Right atrium auricular region (tissue), 2 donors: ENCODE measurements at regions not wholly inside any gene's neighbourhood (a gene's known extent, or its start where the extent isn't known, plus 50 kb on each side); places are given as distances from the start of the nearest gene placed in this dataset.
A peak's percentile ranks its signal among the peaks of the same experiment; 100 is the strongest.

ENCODE experiments used
- DNase-seq: peaks from one replicate; pipeline ENCODE4 v3.0.0-alpha.2; 2019; ENCODE audit warnings: low spot score
- H3K27ac ChIP-seq, 2 donors: fragments of 200-600 bp; sonication (generic); 1 replicate in 1 of 2; 2 replicates in 1 of 2; pipeline ENCODE4 v1.5.1; 2016 to 2019
- H3K27me3 ChIP-seq, 2 donors: fragments of 200-600 bp; sonication (generic); one replicate each; pipeline versions ENCODE4 v1.5.1 to v1.6.0; 2017 to 2019
- H3K36me3 ChIP-seq: fragments of 200-600 bp; sonication (generic); one replicate; pipeline ENCODE4 v1.5.1; 2016
- H3K4me1 ChIP-seq, 2 donors: fragments of 200-600 bp; sonication (generic); one replicate each; pipeline versions ENCODE4 v1.5.1 to v1.6.0; 2017 to 2019
- H3K4me3 ChIP-seq, 2 donors: fragments of 200-600 bp; sonication (generic); 1 replicate in 1 of 2; 2 replicates in 1 of 2; pipeline ENCODE4 v1.5.1; 2017 to 2019; ENCODE audit warnings: mild to moderate bottlenecking in 1 of 2, moderate library complexity in 1 of 2
- H3K9me3 ChIP-seq, 2 donors: fragments of 200-600 bp; sonication (generic); one replicate each; pipeline ENCODE4 v1.5.1; 2019
- CTCF ChIP-seq, 2 donors: fragments of 200-600 bp; sonication (generic); IDR thresholded peaks; one replicate each; pipeline ENCODE4 v1.5.1; 2019; ENCODE audit warnings: antibody characterized with exemption in 2 of 2

DNA sequence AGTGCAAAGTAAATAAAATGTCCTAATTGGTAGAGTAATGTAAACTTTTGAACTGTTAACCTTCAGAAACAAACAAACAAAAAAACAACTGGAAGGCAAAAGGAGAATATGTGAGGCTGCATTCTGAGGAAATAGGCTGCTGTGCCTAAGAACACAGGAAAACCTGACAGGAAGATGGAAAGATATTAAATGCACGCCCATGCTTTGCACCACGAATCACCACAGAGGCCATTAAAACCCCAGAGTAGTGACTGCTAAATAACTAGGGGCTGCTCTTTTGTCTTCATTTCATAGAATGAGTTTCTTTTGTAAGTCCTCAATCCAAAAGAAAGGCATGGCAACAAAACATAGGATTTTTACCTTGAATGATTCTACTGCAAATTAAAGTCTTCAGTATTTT, 436.0 kb downstream of the RAB38 start:
- DNase-seq = no peak
- Histone ChIP-seq H3K27ac (no peak overlapping the region), H3K36me3 (no peaks in the 10 kb centered on the region), H3K4me1 (no peaks in the 10 kb centered on the region), H3K9me3 (no peaks in the 10 kb centered on the region), H3K4me3 (no peak overlapping the region), H3K27me3 (no peaks in the 10 kb centered on the region)
- TF ChIP-seq CTCF (IDR thresholded peaks at IDR 0.05) = no peak

GRCh38 chr11:87736928-87737327, 438.3 kb downstream of the RAB38 start:
- Histone ChIP-seq H3K4me3 (no peak overlapping the region), H3K27me3 (no peaks in the 10 kb centered on the region), H3K9me3 (no peaks in the 10 kb centered on the region), H3K27ac (no peak overlapping the region), H3K36me3 (no peaks in the 10 kb centered on the region), H3K4me1 (no peaks in the 10 kb centered on the region)
- no peak for TF ChIP-seq CTCF (IDR thresholded peaks at IDR 0.05)
- DNase-seq = no peak

DNA sequence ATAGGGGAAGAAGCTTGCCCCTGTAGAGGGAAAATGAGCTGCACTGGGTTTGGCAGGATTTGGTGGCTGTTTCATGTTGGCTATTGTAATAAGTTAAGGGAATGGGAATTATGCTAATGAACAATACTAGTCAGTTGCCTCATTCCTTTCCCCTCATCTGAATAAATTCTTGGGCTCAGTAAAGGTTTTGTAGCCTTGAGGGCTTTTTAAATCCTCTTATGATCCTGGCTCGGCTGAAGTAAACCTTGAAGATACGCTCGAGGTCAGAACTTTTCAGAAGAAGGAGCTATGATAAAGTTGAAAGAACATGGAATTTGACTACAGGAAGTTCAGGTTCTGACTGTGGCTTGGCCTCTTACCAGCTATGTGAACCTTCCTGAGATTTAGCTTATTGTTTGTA, 448.7 kb downstream of the RAB38 start:
- no peaks in the 10 kb centered on the region for H3K4me1 ChIP-seq
- peaks cover 0 to 4% of the 10 kb centered on the region in 2 donors for H3K9me3 ChIP-seq
- H3K27ac ChIP-seq = no peak overlapping the region
- TF ChIP-seq CTCF (IDR thresholded peaks at IDR 0.05) = no peak
- no peak overlapping the region for H3K4me3 ChIP-seq
- no peak for DNase-seq
- no peaks in the 10 kb centered on the region for H3K36me3 ChIP-seq
- no peaks in the 10 kb centered on the region for H3K27me3 ChIP-seq

GRCh38 chr11:87724358-87724757, 450.9 kb downstream of the RAB38 start:
- Histone ChIP-seq H3K9me3 (no peaks in the 10 kb centered on the region), H3K27me3 (no peaks in the 10 kb centered on the region)
- TF ChIP-seq CTCF (IDR thresholded peaks at IDR 0.05) = no peak

GRCh38 chr11:87722756-87723565, 452.3 kb downstream of the RAB38 start:
- Histone ChIP-seq H3K36me3 (no peaks in the 10 kb centered on the region), H3K27ac (no peak overlapping the region), H3K27me3 (no peaks in the 10 kb centered on the region), H3K4me3 (no peak overlapping the region), H3K9me3 (no peaks in the 10 kb centered on the region), H3K4me1 (no peaks in the 10 kb centered on the region)
- TF ChIP-seq CTCF (IDR thresholded peaks at IDR 0.05) = peak in 1 of 2 donors; percentile 49
- DNase-seq = no peak

More at GRCh38 chr11:87724358-87724757, 450.9 kb downstream of the RAB38 start:
- no peak for DNase-seq
- Histone ChIP-seq H3K27ac (no peak overlapping the region), H3K4me3 (no peak overlapping the region), H3K36me3 (no peaks in the 10 kb centered on the region), H3K4me1 (no peaks in the 10 kb centered on the region)
